T-helper 1 cell treated with Interleukin-12 subunit alpha and Interleukin-12 subunit beta and Interleukin-4 antibody, amounts not matched to agents 30 μg/mL and 1 μg/mL, for 36 hours (primary cell): ENCODE measurements at regions not wholly inside any gene's neighbourhood (a gene's known extent, or its start where the extent isn't known, plus 50 kb on each side); places are given as distances from the start of the nearest gene placed in this dataset.

Source experiments
- H3K27ac Mint-ChIP-seq: one replicate; pipeline ENCODE4 v1.8.0; 2021; ENCODE audit warnings: mild to moderate bottlenecking, mixed read lengths
- H3K27me3 Mint-ChIP-seq: one replicate; pipeline ENCODE4 v1.8.0; 2021; ENCODE audit warnings: low read depth, mixed read lengths
- H3K36me3 Mint-ChIP-seq: one replicate; pipeline ENCODE4 v1.8.0; 2021; ENCODE audit warnings: low read depth, mixed read lengths
- H3K4me1 Mint-ChIP-seq: one replicate; pipeline ENCODE4 v1.8.0; 2021; ENCODE audit warnings: low read depth, mixed read lengths
- H3K4me3 Mint-ChIP-seq: one replicate; pipeline ENCODE4 v1.8.0; 2021; ENCODE audit warnings: mild to moderate bottlenecking, moderate library complexity, mixed read lengths
- H3K9me3 Mint-ChIP-seq: one replicate; pipeline ENCODE4 v1.8.0; 2021; ENCODE audit warnings: mixed read lengths

GRCh38 chr9:24614070-24614469, 68.4 kb upstream of the IZUMO3 start:
- peaks cover 10% of the 10 kb centered on the region for H3K9me3 Mint-ChIP-seq
- H3K4me3 Mint-ChIP-seq: no peak overlapping the region
- H3K4me1 Mint-ChIP-seq: no peaks in the 10 kb centered on the region
- no peaks in the 10 kb centered on the region for H3K36me3 Mint-ChIP-seq
- no peak overlapping the region for H3K27ac Mint-ChIP-seq
- no peaks in the 10 kb centered on the region for H3K27me3 Mint-ChIP-seq

- Mint-ChIP-seq H3K9me3 (peaks cover 15% of the 10 kb centered on the region), H3K36me3 (no peaks in the 10 kb centered on the region), H3K4me3 (no peak overlapping the region), H3K27me3 (no peaks in the 10 kb centered on the region), H3K4me1 (no peaks in the 10 kb centered on the region), H3K27ac (no peak overlapping the region)
These were observed 62.9 kb upstream of the IZUMO3 start for GRCh38 chr9:24608599-24608998.

GRCh38 chr9:24602693-24603352, 57.1 kb upstream of the IZUMO3 start:
- Mint-ChIP-seq H3K4me1 (no peaks in the 10 kb centered on the region), H3K27me3 (no peaks in the 10 kb centered on the region), H3K36me3 (no peaks in the 10 kb centered on the region), H3K27ac (no peak overlapping the region), H3K4me3 (no peak overlapping the region), H3K9me3 (peaks cover 14% of the 10 kb centered on the region)
